ENCODE measurements at regions not wholly inside any gene's neighbourhood (a gene's known extent, or its start where the extent isn't known, plus 50 kb on each side); places are given as distances from the start of the nearest gene placed in this dataset.
"Not testable (repeated sequence)": the region's sequence is repeated elsewhere in the genome, so short reads cannot be mapped to it uniquely, and the experiment has no call there.

DNA sequence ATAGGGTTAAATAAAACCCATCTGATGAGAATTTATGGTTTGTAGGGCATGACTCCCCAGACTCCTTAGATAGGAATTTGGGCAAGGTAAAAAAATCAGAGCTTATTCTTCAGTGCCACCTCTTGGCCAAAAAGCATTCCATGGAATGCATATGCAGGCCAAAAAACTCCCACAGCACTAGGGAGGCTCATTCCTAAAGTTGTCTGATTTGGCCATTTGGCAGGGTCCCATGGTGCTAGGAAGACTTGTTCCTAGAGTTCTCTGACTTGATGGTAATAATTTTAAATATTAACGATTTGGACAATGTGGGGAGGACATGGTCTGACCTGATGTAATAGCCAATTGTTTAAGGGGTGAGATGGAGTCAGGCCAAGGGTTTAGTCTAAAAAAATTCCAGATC is 93.0 kb downstream of the SPIN4 start:
- DNase-seq (ENCODE audit: low read depth, low spot score): no peak
- no peak for TF ChIP-seq EZH2 (IDR thresholded peaks at IDR 0.05)
- no peak for TF ChIP-seq FOXP2 (optimal IDR thresholded peaks at IDR 0.05; ENCODE audit: control extremely low read depth, extremely low read length, insufficient read depth)
- no peak for TF ChIP-seq POLR2AphosphoS5 (IDR thresholded peaks at IDR 0.05; ENCODE audit: borderline replicate concordance, low read depth, low read length)

GRCh38 chrX:63250253-63250868 is 100.8 kb downstream of the SPIN4 start:
- Histone ChIP-seq H3K27ac (no peak overlapping the region), H3K36me3 (ENCODE audit: insufficient read depth, low read length) (no peaks in the 10 kb centered on the region), H3K9me3 (ENCODE audit: low read depth, low read length) (no peaks in the 10 kb centered on the region), H3K9ac (ENCODE audit: insufficient read length) (no peak overlapping the region), H3K4me3 (no peak overlapping the region)
- DNase-seq (ENCODE audit: low read depth, low spot score): peak; percentile 56
- TF ChIP-seq POLR2AphosphoS5 (IDR thresholded peaks at IDR 0.05; ENCODE audit: borderline replicate concordance, low read depth, low read length) (no peak), FOXP2 (optimal IDR thresholded peaks at IDR 0.05; ENCODE audit: control extremely low read depth, extremely low read length, insufficient read depth) (no peak), EZH2 (IDR thresholded peaks at IDR 0.05) (no peak)

More for the DNA sequence above, 93.0 kb downstream of the SPIN4 start:
- no peaks in the 10 kb centered on the region for H3K36me3 ChIP-seq (ENCODE audit: insufficient read depth, low read length)
- no peaks in the 10 kb centered on the region for H3K9me3 ChIP-seq (ENCODE audit: low read depth, low read length)
- no peak overlapping the region for H3K9ac ChIP-seq (ENCODE audit: insufficient read length)
- no peak overlapping the region for H3K4me3 ChIP-seq
- no peak overlapping the region for H3K27ac ChIP-seq

DNA sequence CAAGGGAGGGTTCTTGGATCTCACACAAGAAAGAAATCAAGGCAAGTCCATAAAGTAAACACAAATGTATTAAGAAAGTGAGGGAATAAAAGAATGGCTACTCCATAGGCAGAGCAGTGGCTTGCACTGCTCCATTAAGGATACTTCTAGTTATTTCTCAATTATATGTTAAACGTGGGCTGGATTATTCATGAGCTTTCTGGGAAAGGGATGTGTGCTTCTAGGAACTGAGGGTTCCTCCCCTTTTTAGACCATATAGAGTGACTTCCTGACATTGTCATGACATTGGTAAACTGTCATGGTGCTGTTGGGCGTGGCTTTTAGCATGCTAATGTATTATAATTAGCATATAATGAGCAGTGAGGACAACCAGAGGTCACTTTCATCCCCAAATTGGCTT is 108.4 kb downstream of the SPIN4 start:
- not testable (repeated sequence) for DNase-seq (ENCODE audit: low read depth, low spot score); H3K9me3 ChIP-seq (ENCODE audit: low read depth, low read length); H3K4me3 ChIP-seq; H3K27ac ChIP-seq; H3K9ac ChIP-seq (ENCODE audit: insufficient read length); H3K36me3 ChIP-seq (ENCODE audit: insufficient read depth, low read length)

DNA sequence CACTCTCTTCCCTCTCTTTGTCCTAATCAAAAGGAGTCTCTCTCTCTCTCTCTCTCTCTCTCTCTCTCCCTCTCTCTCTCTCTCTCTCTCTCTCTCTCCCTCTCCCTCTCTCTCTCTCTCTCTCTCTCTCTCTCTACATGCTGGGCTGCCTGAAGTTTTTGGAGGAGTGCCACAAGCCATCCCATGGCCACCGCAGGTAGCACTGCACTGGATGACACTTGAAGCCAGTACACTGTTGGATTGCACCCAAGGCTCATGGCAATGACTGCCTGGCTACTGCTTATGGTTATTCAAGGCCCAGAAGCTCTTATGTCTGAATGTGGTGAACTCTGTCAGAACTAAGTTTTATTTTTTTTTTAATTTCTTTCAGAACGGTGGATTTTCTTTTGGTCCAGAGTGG is 115.2 kb downstream of the SPIN4 start:
- DNase-seq (ENCODE audit: low read depth, low spot score); H3K27ac ChIP-seq; H3K9me3 ChIP-seq (ENCODE audit: low read depth, low read length); H3K9ac ChIP-seq (ENCODE audit: insufficient read length); H3K4me3 ChIP-seq; H3K36me3 ChIP-seq (ENCODE audit: insufficient read depth, low read length): not testable (repeated sequence)

DNA sequence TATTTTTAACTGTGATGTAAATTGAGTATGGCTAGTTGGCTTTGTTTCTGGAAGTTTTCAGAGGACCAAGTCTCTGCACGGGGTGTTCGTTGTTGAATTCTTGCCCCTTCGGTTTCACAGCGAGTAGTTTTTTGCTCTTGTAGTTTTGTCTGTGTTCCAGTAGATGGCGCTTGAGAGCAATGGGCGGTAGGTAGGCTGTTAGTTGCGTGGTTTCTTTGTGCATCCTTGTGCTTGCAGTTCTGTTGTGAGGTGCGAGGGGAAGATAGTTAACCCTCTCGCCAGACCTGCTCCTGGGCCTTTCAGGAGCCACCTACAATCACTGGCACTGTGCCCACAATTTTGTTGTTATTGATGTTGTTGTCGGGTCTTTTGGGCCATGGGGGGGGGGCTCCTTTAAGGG is 118.1 kb downstream of the SPIN4 start:
- DNase-seq (ENCODE audit: low read depth, low spot score); H3K4me3 ChIP-seq; H3K9ac ChIP-seq (ENCODE audit: insufficient read length); H3K9me3 ChIP-seq (ENCODE audit: low read depth, low read length); H3K27ac ChIP-seq; H3K36me3 ChIP-seq (ENCODE audit: insufficient read depth, low read length): not testable (repeated sequence)

DNA sequence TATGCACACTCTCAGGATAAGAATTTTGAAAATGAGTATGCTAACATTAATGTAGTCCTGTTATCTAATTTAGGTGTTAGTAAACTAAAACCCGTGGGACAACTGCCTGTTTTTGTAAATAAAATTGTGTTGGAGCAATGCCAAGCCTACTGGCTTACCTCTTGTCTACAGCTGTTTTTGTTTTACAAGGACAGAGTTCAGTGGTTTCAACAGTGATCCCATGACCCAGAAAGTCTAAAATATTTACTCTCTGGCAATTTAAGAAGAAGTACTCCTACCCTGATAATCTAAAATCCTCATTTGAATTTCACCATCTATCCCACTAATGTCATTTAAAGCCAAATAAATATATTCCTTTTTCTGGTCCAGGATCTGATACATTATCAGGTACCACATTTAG is 132.9 kb downstream of the SPIN4 start:
- H3K9me3 ChIP-seq (ENCODE audit: low read depth, low read length); H3K4me3 ChIP-seq; DNase-seq (ENCODE audit: low read depth, low spot score); H3K9ac ChIP-seq (ENCODE audit: insufficient read length); H3K36me3 ChIP-seq (ENCODE audit: insufficient read depth, low read length); H3K27ac ChIP-seq: not testable (repeated sequence)

GRCh38 chrX:63217549-63217948 is 133.6 kb downstream of the SPIN4 start:
- not testable (repeated sequence) for H3K4me3 ChIP-seq; H3K9me3 ChIP-seq (ENCODE audit: low read depth, low read length); H3K27ac ChIP-seq; H3K36me3 ChIP-seq (ENCODE audit: insufficient read depth, low read length); DNase-seq (ENCODE audit: low read depth, low spot score); H3K9ac ChIP-seq (ENCODE audit: insufficient read length)

DNA sequence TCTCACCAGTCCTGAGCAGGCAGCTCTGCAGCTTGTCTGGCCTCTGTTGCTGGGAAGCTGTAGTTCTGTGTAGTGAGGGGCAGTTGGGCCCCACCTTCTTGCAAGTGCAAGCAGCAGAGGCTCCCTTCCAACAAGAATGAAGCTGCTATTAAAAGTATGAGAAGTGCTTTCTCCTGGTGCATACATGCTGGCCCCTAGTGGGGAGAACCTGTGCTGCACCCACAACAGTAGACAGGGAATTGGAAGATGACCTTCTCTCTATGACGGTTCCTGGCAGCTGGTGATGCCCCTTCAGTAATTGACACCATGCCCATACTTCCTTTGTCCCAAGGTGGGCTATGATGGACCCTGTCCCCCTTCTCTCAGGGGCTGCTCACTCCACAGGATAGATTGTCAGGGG is 141.5 kb downstream of the SPIN4 start:
- DNase-seq (ENCODE audit: low read depth, low spot score); H3K4me3 ChIP-seq; H3K9me3 ChIP-seq (ENCODE audit: low read depth, low read length); H3K9ac ChIP-seq (ENCODE audit: insufficient read length); H3K36me3 ChIP-seq (ENCODE audit: insufficient read depth, low read length); H3K27ac ChIP-seq: not testable (repeated sequence)

- not testable (repeated sequence) for DNase-seq (ENCODE audit: low read depth, low spot score); H3K36me3 ChIP-seq (ENCODE audit: insufficient read depth, low read length); H3K27ac ChIP-seq; H3K9me3 ChIP-seq (ENCODE audit: low read depth, low read length); H3K9ac ChIP-seq (ENCODE audit: insufficient read length); H3K4me3 ChIP-seq
Observed at GRCh38 chrX:63209128-63209527, 142.0 kb downstream of the SPIN4 start.

DNA sequence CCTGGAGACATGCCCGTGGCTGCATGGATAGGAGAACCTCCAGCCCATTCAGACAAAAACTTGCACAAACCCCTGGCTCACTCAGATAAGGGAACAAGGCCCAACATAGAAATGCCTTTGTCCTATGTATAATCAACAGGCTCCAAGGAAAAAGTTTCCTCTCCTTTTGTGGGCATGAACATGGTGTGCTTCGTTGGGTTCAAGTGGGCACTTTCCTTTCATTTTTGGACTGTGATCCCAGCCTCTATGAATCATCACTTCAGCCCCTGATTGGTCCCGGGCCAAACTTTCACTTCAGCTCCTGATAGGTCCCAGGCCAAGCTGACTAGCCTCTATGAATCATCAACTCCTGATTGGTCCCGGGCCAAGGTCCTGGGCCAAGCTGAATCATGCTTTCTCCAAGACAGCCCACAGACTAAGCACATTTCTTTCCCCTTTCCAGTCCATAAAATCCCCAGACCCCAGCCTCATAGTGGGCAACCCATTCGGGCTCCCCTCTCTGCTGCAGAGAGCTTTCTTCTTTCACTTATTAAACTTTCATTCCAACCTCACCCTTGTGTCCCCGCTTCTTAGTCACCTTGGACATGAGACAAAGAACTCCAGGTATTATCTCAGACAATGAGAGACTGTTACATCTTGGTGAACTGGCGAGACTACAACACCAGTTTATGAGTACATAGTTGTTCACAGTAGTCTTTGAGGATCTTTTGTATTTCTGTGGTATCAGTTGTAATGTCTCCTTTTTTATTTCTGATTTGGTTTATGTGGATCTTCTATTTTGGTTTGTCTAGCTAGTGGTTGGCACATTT is 146.7 kb downstream of the SPIN4 start:
- H3K9ac ChIP-seq (ENCODE audit: insufficient read length); H3K4me3 ChIP-seq; H3K9me3 ChIP-seq (ENCODE audit: low read depth, low read length); DNase-seq (ENCODE audit: low read depth, low spot score); H3K36me3 ChIP-seq (ENCODE audit: insufficient read depth, low read length); H3K27ac ChIP-seq: not testable (repeated sequence)

DNA sequence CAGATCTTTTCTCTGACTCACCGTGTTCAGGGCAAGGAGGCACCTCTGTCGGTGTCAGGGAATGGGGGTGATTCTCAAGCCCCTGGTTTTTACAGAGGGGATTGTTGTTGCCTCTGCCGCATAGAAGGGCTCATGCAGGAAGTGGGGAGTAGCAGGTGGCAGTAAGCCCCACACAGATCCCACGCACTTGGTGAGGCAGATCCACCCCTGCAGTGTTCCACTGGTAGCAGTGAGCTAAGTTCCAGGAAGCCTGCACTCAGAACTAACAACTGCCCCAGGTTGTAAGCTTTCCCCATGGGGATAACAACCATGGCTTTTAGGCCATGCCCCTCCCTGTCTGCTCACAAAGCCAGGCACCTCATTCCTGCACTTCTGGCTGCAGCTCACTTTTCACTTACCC is 149.1 kb downstream of the SPIN4 start:
- H3K9ac ChIP-seq (ENCODE audit: insufficient read length); H3K27ac ChIP-seq; DNase-seq (ENCODE audit: low read depth, low spot score); H3K36me3 ChIP-seq (ENCODE audit: insufficient read depth, low read length); H3K4me3 ChIP-seq; H3K9me3 ChIP-seq (ENCODE audit: low read depth, low read length): not testable (repeated sequence)

DNA sequence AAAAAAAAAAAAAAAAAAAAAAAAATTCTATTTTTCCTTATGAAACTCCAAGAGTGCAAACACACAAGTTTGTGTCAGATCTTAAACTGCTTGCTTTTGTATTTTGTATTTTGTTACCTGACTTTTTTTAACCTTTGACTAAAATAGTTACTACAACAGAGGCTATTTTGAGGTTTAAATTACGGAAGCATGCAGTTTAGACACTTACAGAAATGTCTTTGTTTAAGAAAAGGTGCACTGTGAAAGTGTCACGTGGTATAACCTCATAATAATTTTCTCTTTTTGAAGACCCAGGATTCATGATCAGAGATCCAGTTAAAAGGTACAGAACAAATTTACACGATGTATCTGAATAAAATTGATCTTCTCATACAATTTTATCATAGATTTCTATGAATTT is 152.4 kb downstream of the SPIN4 start:
- H3K27ac ChIP-seq; H3K9me3 ChIP-seq (ENCODE audit: low read depth, low read length); H3K36me3 ChIP-seq (ENCODE audit: insufficient read depth, low read length); H3K4me3 ChIP-seq; DNase-seq (ENCODE audit: low read depth, low spot score); H3K9ac ChIP-seq (ENCODE audit: insufficient read length): not testable (repeated sequence)

DNA sequence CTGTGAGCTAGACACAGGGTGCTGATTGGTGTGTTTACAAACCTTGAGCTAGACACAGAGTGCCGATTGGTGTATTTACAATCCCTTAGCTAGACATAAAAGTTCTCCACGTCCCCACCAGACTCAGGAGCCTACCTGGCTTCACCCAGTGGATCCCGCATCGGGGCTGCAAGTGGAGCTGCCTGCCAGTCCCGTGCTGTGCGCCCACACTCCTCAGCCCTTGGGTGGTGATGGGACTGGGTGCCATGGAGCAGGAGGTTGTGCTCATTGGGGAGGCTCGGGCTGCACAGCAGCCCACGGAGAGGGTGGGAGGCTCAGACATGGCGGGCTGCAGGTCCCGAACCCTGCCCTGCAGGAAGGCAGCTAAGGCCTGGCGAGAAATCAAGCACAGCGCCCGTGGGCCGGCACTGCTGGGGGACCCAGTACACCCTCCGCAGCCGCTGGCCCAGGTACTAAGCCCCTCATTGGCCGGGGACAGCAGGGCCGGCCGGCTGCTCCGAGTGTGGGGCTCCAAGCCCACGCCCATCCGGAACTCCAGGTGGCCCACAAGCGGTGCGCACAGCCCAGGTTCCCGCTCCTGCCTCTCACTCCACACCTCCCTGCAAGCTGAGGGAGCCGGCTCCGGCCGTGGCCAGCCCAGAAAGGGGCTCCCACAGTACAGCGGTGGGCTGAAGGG is 158.6 kb downstream of the SPIN4 start:
- H3K9ac ChIP-seq (ENCODE audit: insufficient read length); H3K9me3 ChIP-seq (ENCODE audit: low read depth, low read length); H3K4me3 ChIP-seq; H3K27ac ChIP-seq; H3K36me3 ChIP-seq (ENCODE audit: insufficient read depth, low read length); DNase-seq (ENCODE audit: low read depth, low spot score): not testable (repeated sequence)

Measured in SK-N-MC (cell line).